Loucy (cell line): ENCODE measurements at regions not wholly inside any gene's neighbourhood (a gene's known extent, or its start where the extent isn't known, plus 50 kb on each side); places are given as distances from the start of the nearest gene placed in this dataset.

Source experiments
- H2AFZ ChIP-seq: fragments of 200-600 bp; sonication (generic); 2 replicates; pipeline ENCODE4 v1.6.0; 2016; ENCODE audit warnings: antibody characterized with exemption, mild to moderate bottlenecking, low read length, moderate library complexity
- H3F3A ChIP-seq: fragments of 200-600 bp; 2 replicates; pipeline ENCODE4 v1.6.0; 2016; ENCODE audit warnings: antibody characterized with exemption, low read depth, mild to moderate bottlenecking
- H3K27me3 ChIP-seq: fragments of 200-600 bp; sonication (generic); 2 replicates; pipeline ENCODE4 v1.6.1; 2014; ENCODE audit warnings: low read length, mild to moderate bottlenecking; ENCODE audit not compliant: insufficient read depth, poor library complexity, severe bottlenecking
- H3K36me3 ChIP-seq: fragments of 200-600 bp; sonication (generic); 2 replicates; pipeline ENCODE4 v1.6.1; 2016; ENCODE audit warnings: low read length; ENCODE audit not compliant: insufficient read depth
- H3K4me1 ChIP-seq: fragments of 200-600 bp; sonication (generic); 2 replicates; pipeline ENCODE4 v1.5.1; 2014; ENCODE audit warnings: low read length, mild to moderate bottlenecking; ENCODE audit not compliant: insufficient read depth, poor library complexity, severe bottlenecking
- H3K4me2 ChIP-seq: fragments of 200-600 bp; sonication (generic); 2 replicates; pipeline ENCODE4 v1.6.0; 2014; ENCODE audit warnings: antibody characterized with exemption, low read length, low read depth, mild to moderate bottlenecking; ENCODE audit not compliant: poor library complexity, severe bottlenecking
- H3K4me3 ChIP-seq: fragments of 200-600 bp; sonication (generic); 2 replicates; pipeline ENCODE4 v1.5.1; 2014; ENCODE audit warnings: low read length, mild to moderate bottlenecking, mixed read lengths; ENCODE audit not compliant: poor library complexity, severe bottlenecking
- H3K79me2 ChIP-seq: fragments of 200-600 bp; sonication (generic); 2 replicates; pipeline ENCODE4 v1.6.1; 2014; ENCODE audit warnings: low read length; ENCODE audit not compliant: insufficient read depth
- H3K9ac ChIP-seq: fragments of 200-600 bp; sonication (generic); 2 replicates; pipeline ENCODE4 v1.6.0; 2014; ENCODE audit warnings: mild to moderate bottlenecking, low read depth, low read length, moderate library complexity; ENCODE audit not compliant: poor library complexity, severe bottlenecking
- H3K9me2 ChIP-seq: fragments of 200-600 bp; sonication (generic); replicated peaks from 2 replicates; pipeline ENCODE4 v1.6.1; 2016; ENCODE audit warnings: low read depth, low read length, mixed read lengths
- H3K9me3 ChIP-seq: fragments of 200-600 bp; sonication (generic); 2 replicates; pipeline ENCODE4 v1.6.1; 2014; ENCODE audit warnings: mild to moderate bottlenecking, antibody characterized with exemption, low read length, low read depth; ENCODE audit not compliant: insufficient read depth
- H4K20me1 ChIP-seq: fragments of 200-600 bp; sonication (generic); 2 replicates; pipeline ENCODE4 v1.6.0; 2014; ENCODE audit warnings: antibody characterized with exemption, low read length, mild to moderate bottlenecking; ENCODE audit not compliant: insufficient read depth, poor library complexity, severe bottlenecking
- EZH2phosphoT487 ChIP-seq: fragments of 200-600 bp; IDR thresholded peaks from 2 replicates; pipeline ENCODE4 v1.6.1; 2018; ENCODE audit warnings: antibody characterized with exemption, mild to moderate bottlenecking, moderate library complexity, borderline replicate concordance
- TF ChIP-seq, protein P1 (sequence below): fragments of 200-600 bp; sonication (generic); conservative IDR thresholded peaks from 2 replicates; pipeline ENCODE4 v1.5.1; 2014; ENCODE audit warnings: mild to moderate bottlenecking, antibody characterized with exemption, low read length

DNA sequence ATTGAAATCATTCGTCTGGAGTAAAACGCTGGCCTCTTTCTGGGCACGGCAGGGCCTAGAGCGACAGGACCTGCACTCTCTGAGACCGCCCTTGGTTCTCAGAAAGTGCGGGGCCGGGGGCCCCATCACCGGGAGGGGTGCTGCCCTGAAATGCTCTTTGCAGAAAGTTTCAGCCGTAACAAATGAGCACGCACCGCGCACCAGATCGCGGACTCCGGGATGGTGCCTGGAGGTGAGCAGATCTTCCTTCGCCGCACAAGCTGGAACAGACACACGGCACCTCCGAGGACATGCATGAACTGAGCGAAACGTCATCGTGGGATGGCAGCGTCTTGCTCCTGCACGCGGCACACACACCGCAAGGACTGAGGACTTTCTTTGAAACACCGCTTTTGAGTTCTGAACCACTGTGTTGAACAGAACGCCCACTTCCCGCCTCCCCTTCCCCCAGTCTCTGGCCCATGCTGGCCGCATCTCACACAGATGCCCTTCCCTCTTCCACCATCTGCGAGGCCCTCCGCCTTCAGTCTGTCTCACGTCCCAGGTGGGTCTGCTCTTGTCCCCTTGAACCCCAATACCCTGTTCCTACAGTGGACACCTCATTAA lies 538.7 kb upstream of the MGMT start:
- TF ChIP-seq EZH2phosphoT487, result no peak
- TF ChIP-seq, protein P1, sequence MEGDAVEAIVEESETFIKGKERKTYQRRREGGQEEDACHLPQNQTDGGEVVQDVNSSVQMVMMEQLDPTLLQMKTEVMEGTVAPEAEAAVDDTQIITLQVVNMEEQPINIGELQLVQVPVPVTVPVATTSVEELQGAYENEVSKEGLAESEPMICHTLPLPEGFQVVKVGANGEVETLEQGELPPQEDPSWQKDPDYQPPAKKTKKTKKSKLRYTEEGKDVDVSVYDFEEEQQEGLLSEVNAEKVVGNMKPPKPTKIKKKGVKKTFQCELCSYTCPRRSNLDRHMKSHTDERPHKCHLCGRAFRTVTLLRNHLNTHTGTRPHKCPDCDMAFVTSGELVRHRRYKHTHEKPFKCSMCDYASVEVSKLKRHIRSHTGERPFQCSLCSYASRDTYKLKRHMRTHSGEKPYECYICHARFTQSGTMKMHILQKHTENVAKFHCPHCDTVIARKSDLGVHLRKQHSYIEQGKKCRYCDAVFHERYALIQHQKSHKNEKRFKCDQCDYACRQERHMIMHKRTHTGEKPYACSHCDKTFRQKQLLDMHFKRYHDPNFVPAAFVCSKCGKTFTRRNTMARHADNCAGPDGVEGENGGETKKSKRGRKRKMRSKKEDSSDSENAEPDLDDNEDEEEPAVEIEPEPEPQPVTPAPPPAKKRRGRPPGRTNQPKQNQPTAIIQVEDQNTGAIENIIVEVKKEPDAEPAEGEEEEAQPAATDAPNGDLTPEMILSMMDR, result no peak
- no peaks in the 10 kb centered on the region for H3K36me3 ChIP-seq
- no peaks in the 10 kb centered on the region for H3K9me3 ChIP-seq
- no peaks in the 10 kb centered on the region for H3K9me2 ChIP-seq
- H3F3A ChIP-seq, result no peaks in the 10 kb centered on the region
- H3K79me2 ChIP-seq, result no peaks in the 10 kb centered on the region
- no peak overlapping the region for H3K4me2 ChIP-seq
- H3K27me3 ChIP-seq, result no peaks in the 10 kb centered on the region
- no peak overlapping the region for H3K9ac ChIP-seq
- H4K20me1 ChIP-seq, result no peaks in the 10 kb centered on the region
- H3K4me3 ChIP-seq, result no peak overlapping the region
- H3K4me1 ChIP-seq, result no peaks in the 10 kb centered on the region
- no peak overlapping the region for H2AFZ ChIP-seq

DNA sequence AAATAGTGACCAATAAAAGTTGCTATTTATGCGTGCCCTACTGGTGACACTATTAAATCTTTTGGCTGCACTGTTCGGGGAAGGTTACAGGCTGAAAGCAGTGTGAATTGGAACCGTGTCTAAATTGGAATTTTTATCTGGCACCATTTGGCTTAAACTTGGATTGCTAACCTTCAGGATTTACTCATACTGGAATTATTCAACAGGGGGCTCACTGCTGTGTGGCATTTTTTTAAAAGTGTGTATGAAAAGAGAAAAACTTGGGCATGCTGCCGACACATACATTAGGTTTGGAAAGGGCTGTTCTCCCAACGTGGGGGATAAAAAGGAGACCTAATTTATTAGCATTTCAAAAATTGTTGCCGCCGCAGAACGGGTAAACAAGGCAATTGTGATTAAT lies 537.9 kb upstream of the MGMT start:
- Histone ChIP-seq H3K4me2 (no peak overlapping the region), H4K20me1 (no peaks in the 10 kb centered on the region), H3K27me3 (no peaks in the 10 kb centered on the region), H2AFZ (no peak overlapping the region), H3K4me1 (no peaks in the 10 kb centered on the region), H3K79me2 (no peaks in the 10 kb centered on the region), H3F3A (no peaks in the 10 kb centered on the region), H3K9me3 (no peaks in the 10 kb centered on the region), H3K36me3 (no peaks in the 10 kb centered on the region), H3K9me2 (no peaks in the 10 kb centered on the region), H3K4me3 (no peak overlapping the region), H3K9ac (no peak overlapping the region)
- TF ChIP-seq, protein P1, result no peak
- TF ChIP-seq EZH2phosphoT487, result no peak

DNA sequence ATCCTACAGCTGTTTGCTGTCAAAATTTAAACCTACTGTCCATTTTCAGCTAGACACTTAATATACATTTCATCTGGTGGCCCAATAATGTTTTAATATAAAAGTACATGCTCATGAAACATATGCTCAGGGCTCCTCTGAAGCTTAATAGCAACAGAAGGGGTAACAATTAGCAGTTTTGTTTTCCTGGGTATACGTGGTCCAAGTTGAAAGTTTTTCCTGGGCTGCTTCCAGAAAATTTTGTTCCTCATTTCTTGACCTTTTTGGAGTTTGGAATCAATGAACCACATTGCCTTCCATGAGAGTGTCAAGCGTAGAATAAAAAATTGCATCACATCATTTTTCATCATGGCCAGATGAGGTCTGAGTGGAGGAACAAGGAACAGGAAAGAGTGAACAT lies 537.3 kb upstream of the MGMT start:
- no peak overlapping the region for H3K4me3 ChIP-seq
- H3F3A ChIP-seq, result no peaks in the 10 kb centered on the region
- no peaks in the 10 kb centered on the region for H4K20me1 ChIP-seq
- no peak overlapping the region for H3K4me2 ChIP-seq
- H3K9ac ChIP-seq, result no peak overlapping the region
- no peaks in the 10 kb centered on the region for H3K9me2 ChIP-seq
- H3K4me1 ChIP-seq, result peaks cover 2% of the 10 kb centered on the region
- H2AFZ ChIP-seq, result no peak overlapping the region
- TF ChIP-seq, protein P1, result no peak
- no peak for TF ChIP-seq EZH2phosphoT487
- no peaks in the 10 kb centered on the region for H3K79me2 ChIP-seq
- H3K9me3 ChIP-seq, result no peaks in the 10 kb centered on the region
- no peaks in the 10 kb centered on the region for H3K36me3 ChIP-seq
- no peaks in the 10 kb centered on the region for H3K27me3 ChIP-seq
